ENCODE measurements at regions not wholly inside any gene's neighbourhood (a gene's known extent, or its start where the extent isn't known, plus 50 kb on each side); places are given as distances from the start of the nearest gene placed in this dataset.

DNA sequence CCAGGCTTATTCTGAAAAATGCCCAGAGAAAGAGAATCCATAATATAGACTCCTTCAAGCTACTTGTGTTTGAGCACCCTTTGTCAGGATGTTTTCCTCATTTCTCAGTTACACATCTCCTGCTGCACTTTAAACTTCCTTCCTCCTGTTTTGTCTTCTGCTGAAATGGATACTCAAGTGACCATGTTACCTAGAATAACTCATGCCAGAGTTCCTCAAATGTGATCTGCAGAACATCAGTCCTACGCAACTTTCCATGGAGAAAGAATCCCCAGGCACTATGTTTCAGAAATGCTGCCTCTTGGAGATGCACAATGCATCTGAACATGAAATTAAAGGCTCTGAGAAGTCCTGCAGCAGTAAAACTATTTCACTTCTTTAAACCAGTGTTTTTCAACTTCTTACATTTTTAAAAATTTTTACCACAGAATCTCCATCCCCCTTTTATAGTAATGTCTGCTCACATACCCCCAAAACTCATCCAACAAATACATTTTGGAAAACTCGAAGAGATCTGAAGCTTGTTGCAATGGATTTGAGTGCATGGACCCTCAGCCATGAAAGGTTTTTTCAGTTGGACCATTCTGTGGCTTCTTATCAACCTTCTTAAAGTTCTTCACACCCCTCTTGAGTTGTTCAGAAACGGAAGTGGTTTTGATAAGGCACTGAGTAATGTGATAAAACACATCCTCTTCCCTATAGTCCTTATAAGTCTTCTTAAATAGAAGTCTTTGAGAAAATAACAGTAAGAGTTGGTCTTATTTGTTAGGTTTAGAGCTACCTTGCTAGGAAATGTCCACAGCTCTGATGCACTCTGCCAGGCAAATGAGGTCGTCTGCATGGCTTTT lies 84.5 kb upstream of the KCNA1 start:
- DNase-seq (ENCODE audit: low read depth in 1 of 2, low spot score in 1 of 2) (no peak), ATAC-seq (no peak), FAIRE-seq (no peak)
- Histone ChIP-seq H3K27ac (no peak overlapping the region), H3K4me1 (no peaks in the 10 kb centered on the region), H3K9me3 (no peaks in the 10 kb centered on the region), H3K4me2 (no peak overlapping the region), H3K4me3 (no peak overlapping the region)
- no peak for TF ChIP-seq ZC3H11A (IDR thresholded peaks at IDR 0.05)
- TF ChIP-seq, protein P1, sequence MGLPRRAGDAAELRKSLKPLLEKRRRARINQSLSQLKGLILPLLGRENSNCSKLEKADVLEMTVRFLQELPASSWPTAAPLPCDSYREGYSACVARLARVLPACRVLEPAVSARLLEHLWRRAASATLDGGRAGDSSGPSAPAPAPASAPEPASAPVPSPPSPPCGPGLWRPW (IDR thresholded peaks at IDR 0.05): no peak
- TF ChIP-seq JUN (IDR thresholded peaks at IDR 0.05): no peak
- no peak for TF ChIP-seq RARB (CRISPR knock-in tag; IDR thresholded peaks at IDR 0.05)
- TF ChIP-seq CBX8 (IDR thresholded peaks at IDR 0.05): no peak
- TF ChIP-seq EHF (CRISPR knock-in tag; IDR thresholded peaks at IDR 0.05): no peak
- no peak for TF ChIP-seq RCOR1 (IDR thresholded peaks at IDR 0.05; ENCODE audit: low read depth, low read length)
- TF ChIP-seq SMC3 (IDR thresholded peaks at IDR 0.05): no peak
- no peak for TF ChIP-seq USF2 (IDR thresholded peaks at IDR 0.05)
- no peak for TF ChIP-seq ESRRA (IDR thresholded peaks at IDR 0.05; ENCODE audit: borderline replicate concordance, low read length)
- TF ChIP-seq NPAS2 (CRISPR knock-in tag; IDR thresholded peaks at IDR 0.05; ENCODE audit: borderline replicate concordance): no peak
- TF ChIP-seq TFCP2L1 (CRISPR knock-in tag; IDR thresholded peaks at IDR 0.05): no peak
- TF ChIP-seq, protein P2, sequence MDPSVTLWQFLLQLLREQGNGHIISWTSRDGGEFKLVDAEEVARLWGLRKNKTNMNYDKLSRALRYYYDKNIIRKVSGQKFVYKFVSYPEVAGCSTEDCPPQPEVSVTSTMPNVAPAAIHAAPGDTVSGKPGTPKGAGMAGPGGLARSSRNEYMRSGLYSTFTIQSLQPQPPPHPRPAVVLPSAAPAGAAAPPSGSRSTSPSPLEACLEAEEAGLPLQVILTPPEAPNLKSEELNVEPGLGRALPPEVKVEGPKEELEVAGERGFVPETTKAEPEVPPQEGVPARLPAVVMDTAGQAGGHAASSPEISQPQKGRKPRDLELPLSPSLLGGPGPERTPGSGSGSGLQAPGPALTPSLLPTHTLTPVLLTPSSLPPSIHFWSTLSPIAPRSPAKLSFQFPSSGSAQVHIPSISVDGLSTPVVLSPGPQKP (IDR thresholded peaks at IDR 0.05; ENCODE audit: low read depth, low read length): no peak
- TF ChIP-seq GATA3 (IDR thresholded peaks at IDR 0.05; ENCODE audit: borderline replicate concordance): no peak
- no peak for TF ChIP-seq FOSL2 (IDR thresholded peaks at IDR 0.05)
- TF ChIP-seq FOSL2 (CRISPR knock-in tag; IDR thresholded peaks at IDR 0.05): no peak
- WGBS (ENCODE audit: missing lambda C conversion rate): 10% methylated on average over 4 of the region's 4 CpGs
- ChIA-PET CTCF (interaction anchor here (1.3 to 2.2 kb wide), 2 partner anchors 30 to 33 kb away, joined by 5 to 8 read pairs; no protein-coding TSS in a partner anchor), POLR2A (no interaction called here)

DNA sequence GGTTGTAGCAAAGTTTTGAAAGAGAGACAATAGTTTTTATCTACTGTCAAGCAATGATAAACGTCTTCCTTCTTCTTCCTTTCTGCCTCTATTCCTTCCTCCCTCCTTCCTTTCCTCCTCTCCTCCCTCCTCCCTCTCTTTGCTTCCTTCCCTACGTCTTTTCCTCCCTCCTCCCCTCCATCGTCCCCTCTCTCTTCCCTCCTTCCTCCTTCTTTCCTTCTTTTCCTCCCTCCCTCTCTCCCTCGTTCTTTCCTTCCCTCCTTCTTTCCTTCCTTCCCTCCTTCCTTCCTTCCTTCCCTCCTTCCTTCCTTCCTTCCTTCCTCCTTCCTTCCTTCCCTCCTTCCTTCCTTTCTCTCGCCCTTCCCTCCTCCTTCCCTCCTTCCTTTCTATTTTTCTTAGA lies 82.8 kb upstream of the KCNA1 start:
- WGBS (ENCODE audit: missing lambda C conversion rate): 5% methylated on average over 5 of the region's 5 CpGs
- no peak overlapping the region for H3K4me3 ChIP-seq
- no peak for ATAC-seq
- TF ChIP-seq CBX8 (IDR thresholded peaks at IDR 0.05) (no peak), ZSCAN20 (CRISPR knock-in tag; IDR thresholded peaks at IDR 0.05) (no peak), JUNB (IDR thresholded peaks at IDR 0.05) (no peak), KDM1A (IDR thresholded peaks at IDR 0.05; ENCODE audit: low read depth) (no peak), ZC3H11A (IDR thresholded peaks at IDR 0.05) (no peak), NR3C1 (IDR thresholded peaks at IDR 0.05) (no peak), FOSL2 (IDR thresholded peaks at IDR 0.05) (no peak), FOSL2 (CRISPR knock-in tag; IDR thresholded peaks at IDR 0.05) (no peak), TP53 (CRISPR knock-in tag; IDR thresholded peaks at IDR 0.05) (no peak), HOXB5 (CRISPR knock-in tag; IDR thresholded peaks at IDR 0.05) (no peak)
- TF ChIP-seq, protein P3, sequence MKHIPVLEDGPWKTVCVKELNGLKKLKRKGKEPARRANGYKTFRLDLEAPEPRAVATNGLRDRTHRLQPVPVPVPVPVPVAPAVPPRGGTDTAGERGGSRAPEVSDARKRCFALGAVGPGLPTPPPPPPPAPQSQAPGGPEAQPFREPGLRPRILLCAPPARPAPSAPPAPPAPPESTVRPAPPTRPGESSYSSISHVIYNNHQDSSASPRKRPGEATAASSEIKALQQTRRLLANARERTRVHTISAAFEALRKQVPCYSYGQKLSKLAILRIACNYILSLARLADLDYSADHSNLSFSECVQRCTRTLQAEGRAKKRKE (CRISPR knock-in tag; IDR thresholded peaks at IDR 0.05; ENCODE audit: low read depth): no peak
- TF ChIP-seq, protein P4, sequence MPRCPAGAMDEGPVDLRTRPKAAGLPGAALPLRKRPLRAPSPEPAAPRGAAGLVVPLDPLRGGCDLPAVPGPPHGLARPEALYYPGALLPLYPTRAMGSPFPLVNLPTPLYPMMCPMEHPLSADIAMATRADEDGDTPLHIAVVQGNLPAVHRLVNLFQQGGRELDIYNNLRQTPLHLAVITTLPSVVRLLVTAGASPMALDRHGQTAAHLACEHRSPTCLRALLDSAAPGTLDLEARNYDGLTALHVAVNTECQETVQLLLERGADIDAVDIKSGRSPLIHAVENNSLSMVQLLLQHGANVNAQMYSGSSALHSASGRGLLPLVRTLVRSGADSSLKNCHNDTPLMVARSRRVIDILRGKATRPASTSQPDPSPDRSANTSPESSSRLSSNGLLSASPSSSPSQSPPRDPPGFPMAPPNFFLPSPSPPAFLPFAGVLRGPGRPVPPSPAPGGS (IDR thresholded peaks at IDR 0.05): no peak
- FAIRE-seq: no peak
- ChIA-PET CTCF (interaction anchor here (1.2 kb wide), 1 partner anchor 22 kb away, joined by 3 read pairs; no protein-coding TSS in a partner anchor), POLR2A (no interaction called here)
- no peaks in the 10 kb centered on the region for H3K9me3 ChIP-seq
- no peak overlapping the region for H3K27ac ChIP-seq
- no peak for DNase-seq (ENCODE audit: low read depth in 1 of 2, low spot score in 1 of 2)
- H3K4me2 ChIP-seq: no peak overlapping the region
- no peaks in the 10 kb centered on the region for H3K4me1 ChIP-seq

Data from A549 (cell line).